ENCODE measurements at regions not wholly inside any gene's neighbourhood (a gene's known extent, or its start where the extent isn't known, plus 50 kb on each side); places are given as distances from the start of the nearest gene placed in this dataset.
"Not testable (repeated sequence)": the region's sequence is repeated elsewhere in the genome, so short reads cannot be mapped to it uniquely, and the experiment has no call there.

DNA sequence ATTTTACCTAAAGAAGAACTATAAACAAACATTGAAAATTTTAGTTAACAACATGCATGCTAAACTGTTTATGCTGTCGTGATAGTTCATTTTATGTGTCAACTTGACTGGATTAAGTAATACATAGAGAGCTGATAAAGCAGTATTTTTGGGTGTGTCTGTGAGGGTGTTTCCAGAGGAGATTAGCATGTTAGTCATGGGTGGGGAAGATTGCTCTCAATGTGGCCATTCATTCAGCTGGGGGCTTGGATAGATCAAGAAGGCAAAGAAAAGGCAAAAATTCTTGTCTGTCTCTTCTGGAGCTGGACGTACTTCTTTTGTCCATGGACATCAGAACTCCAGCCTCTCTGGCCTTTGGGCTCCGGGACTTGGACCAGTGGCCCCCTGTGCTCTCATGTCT is 172.9 kb upstream of the SEMA3E start:
- DNase-seq: no peak

DNA sequence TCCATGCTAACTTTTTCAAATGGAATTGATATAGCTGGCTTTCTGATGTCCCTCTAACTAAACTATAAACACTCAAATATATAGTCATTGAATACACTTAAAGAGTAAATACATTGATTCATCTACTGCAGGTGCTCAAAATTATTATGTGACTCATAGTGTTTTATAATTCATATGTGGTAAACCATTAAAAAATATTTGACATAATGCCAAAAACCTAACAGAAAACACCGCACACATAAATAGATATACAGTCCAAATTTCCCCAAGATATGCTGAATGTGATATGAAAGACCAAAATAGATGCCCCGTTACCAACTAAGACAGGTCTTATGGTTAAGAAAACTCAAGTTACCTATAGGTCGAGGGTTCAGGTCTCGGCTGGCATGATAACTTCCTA is 171.7 kb upstream of the SEMA3E start:
- DNase-seq: no peak

DNA sequence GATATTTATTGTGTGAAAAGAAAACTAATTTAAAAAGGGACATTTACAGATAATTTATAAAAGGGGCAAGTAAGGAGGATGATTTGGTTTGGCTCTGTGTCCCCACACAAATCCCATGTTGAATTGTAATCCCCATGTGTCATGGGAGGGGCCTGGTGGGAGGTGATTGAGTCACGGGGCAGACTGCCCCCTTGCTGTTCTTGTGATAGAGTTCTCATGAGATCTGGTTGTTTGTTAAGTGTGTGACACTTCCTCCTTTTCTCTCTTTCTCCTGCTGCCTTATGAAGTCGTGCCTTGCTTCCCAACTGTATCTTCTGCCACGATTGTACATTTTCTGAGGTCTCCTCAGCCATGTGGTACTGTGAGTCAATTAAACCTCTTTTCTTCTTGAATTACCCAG is 171.0 kb upstream of the SEMA3E start:
- DNase-seq: no peak

DNA sequence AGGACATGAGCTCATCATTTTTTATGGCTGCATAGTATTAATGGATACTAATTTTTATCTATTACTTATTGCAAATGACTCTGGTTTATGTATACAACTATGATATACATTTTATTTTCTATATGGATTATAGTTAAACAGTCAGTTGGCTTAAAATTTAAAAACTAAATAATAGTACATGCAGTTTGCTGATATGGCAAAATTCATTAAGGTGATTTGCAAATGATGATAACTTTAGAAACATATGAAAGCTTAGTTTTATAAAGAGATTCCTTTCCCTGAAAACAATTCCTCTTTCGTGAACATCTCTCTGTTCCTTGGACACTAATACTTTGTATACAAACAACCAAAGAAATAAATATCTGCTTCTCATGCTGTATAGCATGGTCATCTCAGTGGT is 165.5 kb upstream of the SEMA3E start:
- DNase-seq: no peak

DNA sequence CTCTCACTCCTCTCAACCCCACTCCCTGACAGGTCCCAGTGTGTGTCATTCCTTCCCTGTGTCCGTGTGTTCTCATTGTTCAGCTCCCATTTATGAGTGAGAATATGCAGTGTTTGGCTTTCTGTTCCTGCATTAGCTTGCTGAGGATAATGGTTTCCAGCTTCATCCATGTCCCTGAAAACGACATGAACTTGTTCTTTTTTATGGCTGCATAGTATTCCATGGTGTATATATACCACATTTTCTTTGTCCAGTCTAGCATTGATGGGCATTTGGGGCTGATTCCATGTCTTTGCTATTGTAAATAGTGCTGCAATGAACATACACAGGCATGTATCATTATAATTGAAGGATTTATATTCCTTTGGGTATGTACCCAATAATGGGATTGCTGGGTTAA is 163.6 kb upstream of the SEMA3E start:
- DNase-seq: not testable (repeated sequence)

DNA sequence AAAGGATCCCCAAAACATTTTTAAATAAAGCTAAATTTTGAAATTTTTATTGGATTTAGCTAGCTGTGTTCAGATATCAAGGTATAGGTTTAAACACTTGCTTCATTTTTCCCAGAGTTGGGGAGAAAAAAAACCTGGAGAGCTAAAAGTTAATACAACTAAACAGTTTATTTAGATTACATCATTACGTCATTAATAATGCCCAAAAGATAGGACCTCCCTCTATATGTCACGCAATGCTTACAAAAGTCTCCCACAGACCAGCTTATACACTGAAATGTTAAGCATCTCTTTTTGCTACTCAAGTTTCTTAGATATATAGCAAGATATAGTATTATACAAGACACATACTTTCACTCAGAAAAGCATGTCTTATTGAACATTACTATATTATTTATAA is 160.0 kb upstream of the SEMA3E start:
- no peak for DNase-seq

DNA sequence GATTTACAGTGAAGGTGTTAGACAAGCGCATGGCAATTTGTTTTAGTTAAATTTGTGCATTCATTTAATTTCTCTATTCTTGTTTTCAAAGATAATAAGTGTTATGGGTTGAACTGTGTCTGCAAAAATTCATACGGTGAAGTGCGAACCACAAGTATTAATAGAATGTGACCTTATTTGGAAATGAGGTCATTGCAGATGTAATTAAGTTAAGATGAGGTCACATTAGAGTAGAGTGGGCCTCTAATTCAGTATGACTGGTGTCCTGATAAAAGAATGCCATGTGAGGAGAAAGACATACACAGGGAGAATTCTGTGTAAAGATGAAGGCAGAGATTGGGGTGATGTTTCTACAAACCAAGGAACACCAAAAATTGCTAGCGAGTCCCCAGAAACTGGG is 158.8 kb upstream of the SEMA3E start:
- no peak for DNase-seq

DNA sequence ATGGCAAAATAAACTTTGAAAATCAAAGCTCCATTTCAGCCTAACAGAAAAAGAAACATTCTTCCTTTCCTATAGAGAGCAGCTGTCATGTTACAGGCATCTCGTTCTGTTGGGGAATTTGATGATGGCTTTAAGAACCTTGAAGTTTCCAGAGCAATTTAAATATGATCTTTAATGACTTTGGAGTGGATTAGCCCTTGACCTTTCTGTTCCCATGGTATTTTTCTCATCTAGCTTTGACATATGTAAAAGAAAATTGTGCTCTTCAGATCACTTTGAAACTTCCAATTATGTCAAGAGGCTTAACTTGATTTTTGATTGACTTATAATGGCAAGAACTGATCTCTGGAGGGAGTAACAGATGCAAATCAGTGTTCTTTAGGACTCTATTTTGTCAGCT is 157.6 kb upstream of the SEMA3E start:
- no peak for DNase-seq

DNA sequence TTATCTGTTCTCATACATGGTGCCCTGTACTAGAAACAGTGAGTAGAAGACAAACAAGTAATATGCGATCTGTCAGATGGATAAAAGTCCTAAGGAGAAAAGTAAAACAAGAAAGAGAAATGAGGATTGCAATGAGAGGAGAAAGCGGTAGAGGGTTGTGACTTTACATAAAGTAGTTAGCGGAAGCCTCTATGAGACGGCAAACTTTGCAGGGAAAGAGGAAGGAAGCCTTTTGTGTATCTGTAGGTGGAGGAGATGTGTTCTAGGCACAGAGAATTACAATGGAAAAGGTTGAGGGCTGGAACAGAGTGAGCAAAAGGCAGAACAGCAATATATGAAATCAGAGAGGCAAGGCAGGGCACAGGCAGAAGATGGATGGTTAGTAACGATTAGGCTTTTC is 150.4 kb upstream of the SEMA3E start:
- no peak for DNase-seq

DNA sequence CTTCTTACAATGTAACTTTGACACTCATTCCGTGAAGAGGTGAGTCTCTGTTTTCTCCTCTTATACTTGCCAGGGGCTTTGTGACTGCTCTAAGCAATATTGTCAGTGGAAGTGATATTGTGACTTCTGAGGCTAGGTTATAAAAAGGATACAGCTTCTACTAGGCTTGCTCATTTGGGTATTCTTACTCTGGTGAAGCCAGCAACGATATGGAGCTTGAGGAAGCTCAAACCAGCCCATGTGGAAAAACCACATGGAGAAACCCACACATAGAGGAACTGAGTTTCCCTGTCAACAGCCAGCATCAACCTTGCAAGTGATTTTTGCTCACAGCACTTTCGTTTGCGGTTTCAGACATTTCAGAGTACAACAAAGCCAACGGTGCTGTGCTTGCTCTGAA is 149.6 kb upstream of the SEMA3E start:
- no peak for DNase-seq

DNA sequence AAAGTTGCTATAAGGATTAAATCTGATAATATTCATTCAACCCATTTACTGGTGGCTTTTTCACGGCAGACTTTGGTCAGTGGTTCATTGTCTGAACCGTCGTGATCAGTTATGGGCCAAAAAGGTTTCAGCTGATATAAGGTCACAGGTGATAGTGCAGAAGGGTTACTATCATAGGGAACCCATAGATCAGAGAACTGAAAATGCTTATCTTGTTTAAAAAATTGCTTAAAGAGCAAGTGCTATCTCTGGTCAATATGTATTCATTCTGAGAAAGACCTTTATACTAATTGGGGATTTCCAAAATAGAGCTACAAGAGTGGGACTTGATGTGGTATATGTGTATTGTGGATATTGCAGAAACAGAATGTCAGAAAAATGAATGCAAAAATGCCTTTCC is 147.8 kb upstream of the SEMA3E start:
- DNase-seq: no peak

DNA sequence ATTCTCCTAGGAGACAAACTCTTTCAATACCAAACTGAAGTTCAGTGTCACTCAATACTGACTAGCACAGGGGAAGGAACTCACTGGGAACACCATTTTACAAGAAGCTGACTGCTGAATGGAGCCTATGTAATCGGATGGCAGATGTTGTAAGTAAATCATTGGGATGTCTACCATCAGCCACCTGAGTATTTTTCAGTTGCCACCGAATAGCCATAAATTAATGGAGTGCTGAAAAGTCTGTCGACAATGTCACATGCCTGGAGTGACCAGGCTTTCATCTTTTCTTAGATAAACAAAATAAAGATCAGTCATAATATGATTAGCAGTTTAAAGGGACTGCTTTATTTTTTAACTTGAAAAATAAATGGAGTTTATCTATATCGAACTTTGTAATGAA is 145.9 kb upstream of the SEMA3E start:
- no peak for DNase-seq

DNA sequence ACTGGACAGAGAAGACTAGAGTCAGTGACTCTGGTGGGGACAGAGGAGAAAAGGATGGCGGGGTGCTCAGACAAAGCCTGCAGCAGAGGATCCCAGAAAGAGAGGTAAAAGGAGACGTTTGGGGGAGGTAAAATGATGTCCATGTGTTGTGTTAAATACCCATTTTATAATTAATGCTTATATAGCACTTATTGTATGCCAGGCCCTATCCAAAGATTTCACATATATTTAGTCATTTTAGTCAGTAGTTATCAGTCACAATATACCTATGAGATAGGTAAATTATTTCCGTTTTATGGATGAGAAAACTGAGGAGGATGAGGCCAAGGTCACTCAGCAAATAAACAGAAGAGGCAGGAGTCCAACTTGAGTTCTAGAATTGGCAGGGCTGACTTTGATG is 144.6 kb upstream of the SEMA3E start:
- no peak for DNase-seq

DNA sequence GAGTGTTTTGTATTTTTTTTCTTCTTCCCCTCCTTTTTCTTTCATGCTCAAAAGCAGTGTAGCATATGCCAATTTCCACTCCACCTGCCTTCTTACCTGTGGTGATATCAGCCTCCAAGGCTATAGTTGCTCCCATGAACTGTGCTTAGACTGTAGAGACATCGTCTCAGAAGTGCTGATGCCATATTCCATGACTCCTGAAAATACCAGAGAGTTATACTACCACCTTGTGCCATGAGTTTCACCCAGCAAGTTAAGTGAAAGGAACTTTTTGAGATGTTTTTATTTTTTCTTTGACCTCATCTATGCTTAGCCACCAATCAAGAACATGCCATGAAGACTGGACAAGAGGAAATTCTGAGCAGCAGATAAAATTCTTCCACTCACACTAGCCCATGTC is 142.8 kb upstream of the SEMA3E start:
- no peak for DNase-seq

DNA sequence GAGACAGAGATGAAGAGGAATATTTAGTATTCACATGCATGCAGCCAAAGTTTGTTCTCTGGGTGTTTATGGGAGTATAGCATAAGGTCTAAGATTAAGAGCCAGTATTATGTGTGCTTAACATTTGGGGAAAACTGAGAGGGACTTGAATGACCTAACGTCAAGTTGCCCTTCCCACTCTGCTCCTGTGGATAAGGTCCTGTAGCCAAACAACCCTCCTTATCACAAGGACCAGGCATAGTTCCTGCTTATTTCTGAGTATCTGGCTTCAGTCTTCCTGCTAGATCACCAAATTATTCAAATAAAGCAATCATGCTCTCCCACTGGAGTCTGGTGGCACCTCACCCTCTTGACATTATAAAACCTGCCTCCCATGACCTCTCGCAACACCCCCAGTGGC is 137.9 kb upstream of the SEMA3E start:
- no peak for DNase-seq

DNA sequence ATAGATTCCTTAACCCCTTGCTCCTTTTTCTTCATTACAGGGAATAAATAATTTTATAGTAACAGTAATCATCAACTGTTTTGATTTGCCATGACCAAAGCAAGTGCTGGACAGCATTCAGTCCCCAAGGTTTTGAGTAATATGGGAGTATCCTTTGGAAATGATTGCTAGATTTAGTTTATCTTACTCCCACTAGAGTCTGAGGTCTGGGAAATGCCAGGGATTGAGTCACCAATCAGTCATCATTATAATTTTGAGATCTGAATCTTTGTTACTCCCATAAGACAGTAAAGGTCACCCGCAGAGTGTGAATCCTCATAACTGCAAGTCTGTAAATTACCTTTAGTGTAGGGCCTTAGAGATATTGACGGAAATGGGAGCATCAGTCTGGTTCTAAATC is 133.7 kb upstream of the SEMA3E start:
- DNase-seq: no peak

DNA sequence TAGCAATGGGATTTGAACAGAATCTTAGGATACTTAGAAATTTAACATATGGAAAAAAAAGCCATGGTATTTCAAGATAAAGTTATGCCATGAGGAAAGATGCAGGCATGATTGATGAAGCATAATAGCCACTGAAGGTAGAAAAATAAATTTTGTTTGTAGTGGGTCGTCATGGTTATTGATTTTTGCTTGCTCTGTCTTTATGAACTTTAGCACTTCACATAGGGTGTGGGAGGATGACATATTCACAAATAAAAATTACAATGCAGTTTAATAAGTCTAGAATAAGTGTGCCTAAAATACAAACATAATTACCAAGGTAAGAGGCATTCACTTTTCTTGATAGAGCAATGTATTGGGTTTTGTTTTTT is 129.1 kb upstream of the SEMA3E start:
- no peak for DNase-seq

DNA sequence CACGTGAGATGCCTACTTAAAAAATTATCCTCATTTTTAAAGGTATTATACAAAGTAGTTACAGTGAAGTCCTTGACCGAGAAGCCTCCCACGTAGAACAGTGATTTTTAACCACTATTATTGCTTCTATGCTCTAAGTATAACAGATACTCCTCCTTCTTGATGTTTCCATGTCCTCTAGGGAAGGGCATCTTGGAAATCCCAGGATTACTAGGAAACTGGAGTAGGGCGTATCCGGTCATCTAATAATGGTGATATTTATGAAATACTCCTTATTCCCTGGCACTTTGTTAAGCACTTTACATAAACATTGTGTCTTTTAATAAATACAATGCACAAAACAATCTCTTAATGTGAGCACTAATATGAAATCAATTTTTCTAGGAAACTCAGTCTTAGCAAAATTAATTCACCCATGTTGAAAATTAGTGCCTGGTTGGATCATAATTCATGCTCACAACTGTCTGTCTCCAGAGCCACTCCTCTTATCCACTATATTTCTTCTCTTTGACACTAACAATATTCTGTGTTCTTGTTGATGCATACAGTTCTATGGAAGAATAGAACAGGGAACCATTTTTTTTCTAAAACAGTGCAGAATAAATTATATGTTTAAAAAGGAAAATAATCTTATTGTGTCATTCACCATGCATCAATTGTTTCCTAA is 128.6 kb upstream of the SEMA3E start:
- no peak for DNase-seq

DNA sequence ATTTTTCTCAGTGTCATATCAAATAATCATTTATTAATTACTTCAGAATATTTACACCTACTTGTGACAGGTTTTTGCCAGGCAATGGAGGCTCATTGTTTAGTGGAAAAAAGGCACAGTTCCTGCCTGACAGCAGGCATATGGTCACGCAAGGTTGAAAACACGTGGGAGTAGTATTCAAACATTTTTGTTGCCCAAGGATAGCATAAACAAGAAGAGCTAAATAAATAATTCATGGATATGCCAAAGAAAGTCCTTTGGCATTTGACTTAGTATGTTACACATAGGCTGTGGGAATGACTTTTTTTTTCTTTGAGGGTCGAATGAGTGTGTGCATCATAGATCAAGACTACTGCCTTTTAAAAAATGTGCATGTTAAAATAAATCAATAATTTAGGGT is 120.5 kb upstream of the SEMA3E start:
- no peak for DNase-seq

DNA sequence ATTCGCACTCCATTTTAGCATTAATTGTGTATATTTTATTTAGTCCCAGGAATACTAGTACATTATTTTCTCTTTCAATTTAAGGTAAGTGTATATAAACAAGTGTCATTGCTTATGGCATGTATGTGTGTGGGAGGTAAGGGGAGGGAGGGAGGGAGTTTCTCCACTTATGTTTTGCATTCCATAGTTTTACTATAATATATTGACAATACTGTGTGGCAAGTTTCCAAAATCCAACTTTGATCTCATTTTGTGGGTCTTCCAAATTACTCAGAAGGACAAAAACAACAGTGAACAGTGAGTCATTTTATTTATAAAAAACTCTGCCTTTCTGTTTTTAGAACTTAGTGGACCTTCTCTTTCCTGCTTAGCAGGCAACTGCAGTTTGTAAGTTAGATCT is 102.3 kb upstream of the SEMA3E start:
- no peak for DNase-seq

DNA sequence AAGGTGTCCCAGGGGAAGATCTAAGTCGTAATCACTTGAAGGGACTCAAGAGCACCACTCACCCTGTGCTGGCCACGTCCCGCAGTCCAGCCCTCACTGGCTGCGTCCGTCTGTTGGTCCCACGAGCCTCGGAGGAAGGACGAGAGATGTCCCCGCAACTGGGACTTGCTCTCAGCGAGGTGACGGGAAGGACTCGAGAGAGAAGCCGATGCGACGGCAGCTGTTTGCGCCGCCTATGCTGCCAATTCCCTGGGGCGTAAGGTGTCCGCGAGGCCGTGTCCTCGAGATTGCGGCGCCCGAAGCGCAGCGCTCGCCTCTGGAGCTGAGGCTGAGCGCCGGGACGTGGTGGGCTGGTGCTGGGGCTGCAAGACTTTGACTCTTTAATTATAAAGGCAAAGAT is 100.6 kb upstream of the SEMA3E start:
- no peak for DNase-seq

DNA sequence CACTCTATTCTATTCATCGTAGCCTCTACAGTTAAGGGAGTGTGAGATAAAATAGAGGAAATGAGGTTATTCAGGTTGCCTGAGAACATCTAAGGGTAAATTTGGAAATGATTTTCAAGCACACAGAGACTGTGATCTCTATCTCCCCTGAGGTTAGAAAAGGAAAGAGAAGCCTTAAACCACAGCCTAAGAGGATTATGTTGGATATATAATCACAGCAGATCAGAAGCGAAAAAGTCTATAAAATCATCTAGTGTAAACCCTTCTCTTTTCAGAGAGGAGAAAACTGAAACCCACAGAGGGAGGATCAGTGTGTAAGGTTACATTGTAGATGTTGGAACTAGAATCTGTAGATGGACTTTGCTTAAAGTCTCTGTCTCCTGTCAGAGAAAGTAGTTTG is 90.6 kb upstream of the SEMA3E start:
- DNase-seq: peak; percentile 49

DNA sequence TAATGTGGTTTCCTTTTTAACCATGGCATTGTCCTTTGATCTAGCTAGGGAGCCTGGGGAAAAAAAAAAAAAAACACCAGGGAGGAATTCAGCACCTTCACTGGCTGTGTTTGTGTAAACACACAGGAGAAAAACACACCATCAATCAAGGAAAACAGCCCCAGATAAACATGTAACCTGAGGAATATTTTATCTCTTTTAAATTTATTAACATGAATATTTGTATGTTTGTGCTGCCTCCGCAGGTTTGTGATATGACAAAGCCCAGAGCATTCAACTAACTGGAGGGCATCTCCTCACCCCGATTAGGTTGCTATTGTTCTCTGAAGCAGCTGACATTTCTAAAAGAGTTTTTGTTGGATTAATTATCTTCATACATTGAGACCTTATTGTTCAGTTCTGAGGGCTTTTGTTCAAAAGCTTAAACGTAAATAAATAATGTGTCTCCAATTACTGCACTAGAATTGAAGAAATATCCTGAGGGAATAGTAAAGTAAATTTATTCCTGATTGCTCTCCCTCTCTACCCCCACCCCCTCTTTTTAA is 89.4 kb upstream of the SEMA3E start:
- DNase-seq: peak; percentile 12

DNA sequence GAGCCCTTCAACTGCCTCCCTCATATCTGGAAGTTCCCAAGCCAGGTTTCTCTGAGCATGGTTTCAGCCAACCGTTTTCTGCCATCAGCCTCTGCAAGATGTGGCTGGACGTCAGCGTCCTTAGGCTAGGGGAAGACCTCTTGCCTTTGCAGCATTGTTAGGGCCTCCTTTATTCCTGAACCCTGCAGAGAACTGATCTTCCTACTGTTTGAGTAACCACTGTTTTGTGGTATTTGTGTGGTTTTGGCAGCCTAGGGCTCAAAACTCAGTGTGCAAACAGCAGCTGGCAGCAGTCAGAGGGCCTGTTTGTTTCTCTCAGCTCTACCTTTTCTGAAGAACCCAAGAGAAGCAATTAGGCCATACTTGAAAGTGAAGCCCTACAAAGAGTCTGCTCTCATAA is 83.4 kb upstream of the SEMA3E start:
- peak; percentile 31 for DNase-seq

DNA sequence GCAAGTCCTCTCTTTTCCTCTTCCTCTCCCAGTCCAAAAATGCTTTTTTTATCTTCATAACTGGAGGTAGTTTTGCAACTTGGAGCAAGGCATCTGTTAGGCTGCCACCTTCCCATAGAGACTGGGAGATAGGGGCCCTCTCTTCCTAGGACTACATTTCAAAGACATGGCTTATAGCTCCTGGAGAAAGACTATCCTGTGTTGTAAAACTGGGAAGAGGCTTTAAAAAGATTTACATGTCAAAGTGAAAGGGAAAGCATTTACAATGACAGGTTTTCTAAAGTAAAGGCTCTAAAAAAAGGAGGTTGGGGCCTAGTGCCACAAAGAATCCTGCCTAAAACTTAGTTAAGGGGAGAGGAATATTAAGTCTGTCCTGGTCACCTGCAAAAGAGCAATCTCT is 82.2 kb upstream of the SEMA3E start:
- no peak for DNase-seq

DNA sequence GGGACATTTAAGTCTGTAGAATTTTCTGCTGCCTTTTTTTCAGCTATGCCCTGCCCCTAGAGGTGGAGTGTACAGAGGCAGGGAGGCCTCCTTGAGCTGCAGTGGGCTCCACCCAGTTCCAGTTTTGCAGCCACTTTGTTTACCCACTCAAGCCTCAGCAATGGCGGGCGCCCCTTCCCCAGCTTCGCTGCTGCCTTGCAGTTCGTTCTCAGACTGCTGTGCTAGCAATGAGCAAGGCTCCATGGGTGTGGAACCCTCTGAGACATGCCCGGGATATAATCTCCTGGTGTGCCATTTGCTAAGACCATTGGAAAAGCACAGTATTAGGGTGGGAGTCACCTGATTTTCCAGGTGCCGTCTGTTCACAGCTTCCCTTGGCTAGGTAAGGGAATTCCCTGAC is 68.0 kb upstream of the SEMA3E start:
- DNase-seq: not testable (repeated sequence)
